Activated naive CD4-positive, alpha-beta T cell treated with anti-CD3 and anti-CD28 coated beads for 36 hours (primary cell): ENCODE measurements at regions not wholly inside any gene's neighbourhood (a gene's known extent, or its start where the extent isn't known, plus 50 kb on each side); places are given as distances from the start of the nearest gene placed in this dataset.

Experiments
- CTCF ChIA-PET: fragments of 350-600 bp; sonication (Branson Sonifier 250); formaldehyde crosslinking; loops from one replicate; lab custom pipeline; 2021; ENCODE audit warnings: antibody characterized with exemption; lab: Charles Lee
- DNase-seq: peaks from one replicate; pipeline ENCODE4 v3.0.0-alpha.2; 2020
- H3K27ac Mint-ChIP-seq: one replicate; pipeline ENCODE4 v1.8.0; 2021; ENCODE audit warnings: mild to moderate bottlenecking, mixed read lengths
- H3K27me3 Mint-ChIP-seq: one replicate; pipeline ENCODE4 v1.8.0; 2021; ENCODE audit warnings: low read depth, mixed read lengths
- H3K36me3 Mint-ChIP-seq: one replicate; pipeline ENCODE4 v1.8.0; 2021; ENCODE audit warnings: low read depth, mixed read lengths
- H3K4me1 Mint-ChIP-seq: one replicate; pipeline ENCODE4 v1.8.0; 2021; ENCODE audit warnings: low read depth, mixed read lengths
- H3K4me3 Mint-ChIP-seq: one replicate; pipeline ENCODE4 v1.8.0; 2021; ENCODE audit warnings: mild to moderate bottlenecking, moderate library complexity, mixed read lengths
- H3K9me3 Mint-ChIP-seq: one replicate; pipeline ENCODE4 v1.8.0; 2021; ENCODE audit warnings: mixed read lengths
- intact Hi-C: fragments of 100-400 bp; cut with micrococcal nuclease; formaldehyde crosslinking; loops from one replicate; pipeline ENCODE4 v1.15.1; 2023

DNA sequence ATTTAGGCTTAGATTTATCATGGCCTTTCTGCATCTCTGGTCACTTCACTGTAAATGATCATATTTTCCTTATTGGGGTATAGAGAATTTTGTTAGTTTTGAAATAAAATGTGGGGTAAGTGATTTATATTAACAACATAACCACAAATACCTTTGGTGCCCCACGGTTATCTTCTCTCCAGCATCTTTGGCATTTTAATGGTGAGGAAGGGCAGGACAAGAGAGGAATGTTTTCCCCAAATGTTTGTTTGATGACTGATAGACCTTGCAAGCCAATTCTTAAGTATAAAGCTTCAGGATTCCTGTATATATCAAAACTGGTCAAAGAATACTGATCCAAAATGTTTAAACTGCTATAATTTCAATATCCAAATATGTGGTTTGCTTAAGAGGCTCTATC lies 171.6 kb upstream of the SMLR1 start:
- intact Hi-C loops = no loop called here
- CTCF ChIA-PET = no interaction called here
- DNase-seq = no peak
- Mint-ChIP-seq H3K4me3 (no peak overlapping the region), H3K27me3 (no peaks in the 10 kb centered on the region), H3K9me3 (no peaks in the 10 kb centered on the region), H3K36me3 (no peaks in the 10 kb centered on the region), H3K4me1 (no peaks in the 10 kb centered on the region), H3K27ac (no peak overlapping the region)

DNA sequence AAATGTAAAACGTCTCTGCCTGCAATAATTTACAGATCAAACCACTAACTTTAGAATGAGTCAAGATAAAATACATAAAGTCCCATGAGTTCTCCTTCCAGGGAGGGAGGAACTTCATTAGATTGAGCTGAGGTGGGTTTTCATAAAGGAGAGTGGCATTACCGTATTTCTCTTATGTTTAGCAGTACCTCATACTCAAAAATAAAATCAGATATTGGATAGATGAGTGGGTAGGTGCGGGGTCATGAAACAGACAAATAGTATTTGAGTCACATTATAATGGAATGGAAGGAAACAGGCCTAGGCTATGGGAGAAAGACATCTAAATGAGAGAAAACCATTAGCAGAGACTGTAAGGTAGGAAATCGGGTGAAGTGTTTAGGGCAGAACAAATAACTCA lies 166.1 kb upstream of the SMLR1 start:
- Mint-ChIP-seq H3K27ac (no peak overlapping the region), H3K4me1 (no peaks in the 10 kb centered on the region), H3K9me3 (no peaks in the 10 kb centered on the region), H3K4me3 (no peak overlapping the region), H3K36me3 (no peaks in the 10 kb centered on the region), H3K27me3 (no peaks in the 10 kb centered on the region)
- CTCF ChIA-PET = no interaction called here
- DNase-seq = no peak
- intact Hi-C loops = no loop called here

DNA sequence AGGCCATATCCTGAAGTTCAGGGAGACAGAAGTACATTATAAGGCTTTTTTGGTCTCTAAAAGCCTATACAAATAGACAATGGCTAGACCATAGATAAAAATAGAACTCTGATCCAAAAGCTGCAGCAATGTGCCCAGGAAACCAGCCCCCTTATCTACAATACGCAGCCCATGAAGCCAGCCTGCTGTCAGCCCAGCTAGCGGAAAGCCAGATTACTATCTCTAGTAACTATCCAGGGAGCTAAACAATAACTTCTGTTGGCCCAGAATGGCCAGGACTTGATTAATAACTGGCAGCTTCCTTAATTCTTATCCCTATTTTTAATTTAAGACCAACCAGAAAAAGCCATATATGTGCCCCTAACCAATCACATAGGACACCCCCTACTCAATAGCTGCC lies 160.4 kb upstream of the SMLR1 start:
- intact Hi-C loops = no loop called here
- Mint-ChIP-seq H3K27ac (no peak overlapping the region), H3K9me3 (no peaks in the 10 kb centered on the region), H3K4me1 (no peaks in the 10 kb centered on the region), H3K36me3 (no peaks in the 10 kb centered on the region), H3K4me3 (no peak overlapping the region), H3K27me3 (no peaks in the 10 kb centered on the region)
- CTCF ChIA-PET = no interaction called here
- DNase-seq = no peak

DNA sequence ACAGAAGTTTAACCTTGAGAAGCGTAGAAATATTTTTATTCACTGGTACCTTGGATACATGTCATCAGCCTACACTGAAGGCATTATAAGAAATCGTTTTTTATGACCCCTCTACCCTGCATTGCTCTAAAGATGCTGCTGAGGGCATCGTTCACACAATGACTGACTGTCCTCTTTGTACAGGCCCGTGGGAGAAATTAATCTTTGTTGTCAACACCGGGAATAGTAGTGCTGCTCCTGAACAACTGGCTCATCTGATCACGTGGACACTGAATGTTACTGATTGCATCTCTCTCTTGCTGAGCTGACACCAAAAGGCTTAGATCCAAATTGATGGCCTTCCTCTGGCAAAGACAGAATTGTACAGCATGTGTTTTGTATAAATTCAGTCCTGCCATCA lies 157.1 kb upstream of the SMLR1 start:
- H3K36me3 Mint-ChIP-seq = no peaks in the 10 kb centered on the region
- no peaks in the 10 kb centered on the region for H3K27me3 Mint-ChIP-seq
- no peaks in the 10 kb centered on the region for H3K9me3 Mint-ChIP-seq
- no peak overlapping the region for H3K27ac Mint-ChIP-seq
- H3K4me1 Mint-ChIP-seq = no peaks in the 10 kb centered on the region
- CTCF ChIA-PET = no interaction called here
- intact Hi-C loops = no loop called here
- no peak overlapping the region for H3K4me3 Mint-ChIP-seq
- no peak for DNase-seq

DNA sequence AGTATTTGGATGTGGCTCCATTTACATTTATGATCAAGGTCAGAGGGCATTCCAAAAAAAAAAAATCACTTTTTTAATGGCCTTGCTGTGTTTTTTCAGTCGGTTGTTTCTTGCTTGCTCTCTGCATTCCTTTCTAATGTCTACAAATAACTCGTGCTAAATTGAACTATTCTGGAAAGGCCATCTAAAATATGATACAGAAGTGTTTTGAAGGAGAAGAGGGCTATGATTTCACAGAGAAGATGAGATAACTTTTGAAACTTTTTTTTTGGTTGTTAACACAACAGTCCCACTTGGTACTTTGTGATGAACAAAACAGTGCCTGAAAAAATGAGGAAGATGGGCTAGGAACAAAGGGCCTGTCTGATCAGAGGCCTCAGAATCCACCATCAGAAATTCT lies 156.1 kb upstream of the SMLR1 start:
- no peak for DNase-seq
- H3K36me3 Mint-ChIP-seq = no peaks in the 10 kb centered on the region
- H3K27ac Mint-ChIP-seq = no peak overlapping the region
- no peaks in the 10 kb centered on the region for H3K27me3 Mint-ChIP-seq
- CTCF ChIA-PET = no interaction called here
- H3K4me1 Mint-ChIP-seq = peaks cover 2% of the 10 kb centered on the region
- no peaks in the 10 kb centered on the region for H3K9me3 Mint-ChIP-seq
- H3K4me3 Mint-ChIP-seq = no peak overlapping the region
- intact Hi-C loops = no loop called here

DNA sequence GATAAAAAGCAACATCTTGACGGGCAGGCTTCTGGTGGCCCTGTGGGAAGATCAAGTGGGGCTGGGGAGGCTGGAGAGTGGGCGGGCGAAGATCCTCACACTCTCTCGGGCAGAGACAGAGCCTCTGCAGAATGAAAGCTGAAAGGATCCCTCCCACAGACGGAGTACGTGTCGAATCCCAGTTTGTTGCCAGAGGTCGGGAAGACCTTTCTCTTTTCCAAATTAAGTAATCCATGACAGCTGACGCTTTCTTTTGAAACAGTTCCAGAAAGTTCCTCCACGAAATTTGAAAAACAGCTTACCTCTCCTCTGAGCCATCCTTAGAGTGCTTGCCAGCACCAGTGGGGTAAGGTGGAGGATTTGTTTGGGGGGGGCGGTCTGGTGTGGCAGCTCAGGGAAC lies 155.6 kb upstream of the SMLR1 start:
- CTCF ChIA-PET = no interaction called here
- H3K9me3 Mint-ChIP-seq = peaks cover 2% of the 10 kb centered on the region
- DNase-seq = no peak
- no peak overlapping the region for H3K4me3 Mint-ChIP-seq
- no peaks in the 10 kb centered on the region for H3K36me3 Mint-ChIP-seq
- H3K27ac Mint-ChIP-seq = no peak overlapping the region
- H3K4me1 Mint-ChIP-seq = peaks cover 6% of the 10 kb centered on the region
- no peaks in the 10 kb centered on the region for H3K27me3 Mint-ChIP-seq
- intact Hi-C loops = no loop called here

DNA sequence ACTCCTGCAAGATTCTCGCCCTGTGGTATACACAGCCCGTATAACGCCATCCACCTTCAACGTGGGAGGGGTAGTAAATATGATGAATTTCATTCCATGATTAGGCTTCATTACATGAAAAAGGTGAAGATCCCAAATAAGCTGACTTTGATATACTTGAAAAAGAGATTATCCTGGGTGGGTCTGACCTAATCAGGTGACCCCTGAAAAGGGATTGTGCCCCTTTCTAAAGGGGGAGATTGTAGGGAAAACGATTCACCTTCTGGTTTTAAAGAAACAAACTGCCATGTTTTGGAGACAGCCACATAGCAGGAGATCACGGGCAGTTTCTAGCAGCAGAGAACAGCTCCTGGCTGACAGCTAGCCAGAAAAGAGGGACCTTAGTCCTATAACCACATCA lies 155.1 kb upstream of the SMLR1 start:
- peaks cover 11% of the 10 kb centered on the region for H3K4me1 Mint-ChIP-seq
- no peaks in the 10 kb centered on the region for H3K27me3 Mint-ChIP-seq
- CTCF ChIA-PET = no interaction called here
- intact Hi-C loops = no loop called here
- no peak overlapping the region for H3K27ac Mint-ChIP-seq
- DNase-seq = no peak
- peaks cover 7% of the 10 kb centered on the region for H3K9me3 Mint-ChIP-seq
- no peak overlapping the region for H3K4me3 Mint-ChIP-seq
- H3K36me3 Mint-ChIP-seq = no peaks in the 10 kb centered on the region

DNA sequence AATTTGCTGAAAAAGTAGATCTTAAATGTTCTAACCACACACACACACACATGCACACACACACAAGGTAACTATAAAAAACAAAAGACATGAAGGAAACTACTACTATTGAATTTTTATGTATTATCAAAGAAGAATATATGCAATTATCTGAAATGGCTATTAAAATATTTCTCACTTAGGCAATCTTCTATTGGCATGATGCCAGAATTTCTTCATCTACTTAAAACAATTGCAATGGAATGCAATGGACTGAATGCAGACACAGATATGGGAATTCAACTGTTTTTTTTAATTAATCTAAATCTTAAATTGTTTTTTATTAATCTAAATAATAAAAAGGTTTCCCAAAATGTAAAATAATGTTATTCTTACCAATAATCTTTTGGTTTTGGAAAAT lies 152.6 kb upstream of the SMLR1 start:
- peaks cover 15% of the 10 kb centered on the region for H3K4me1 Mint-ChIP-seq
- H3K4me3 Mint-ChIP-seq = no peak overlapping the region
- H3K9me3 Mint-ChIP-seq = peaks cover 18% of the 10 kb centered on the region
- CTCF ChIA-PET = interaction anchor here (2.2 kb wide), 1 partner anchor 24 kb away, joined by 6 read pairs; no protein-coding TSS in a partner anchor
- no peaks in the 10 kb centered on the region for H3K36me3 Mint-ChIP-seq
- intact Hi-C loops = loop anchor here (5.0 kb wide), 1 partner anchor 162 kb away; no protein-coding TSS in a partner anchor
- no peak overlapping the region for H3K27ac Mint-ChIP-seq
- H3K27me3 Mint-ChIP-seq = no peaks in the 10 kb centered on the region
- DNase-seq = no peak

DNA sequence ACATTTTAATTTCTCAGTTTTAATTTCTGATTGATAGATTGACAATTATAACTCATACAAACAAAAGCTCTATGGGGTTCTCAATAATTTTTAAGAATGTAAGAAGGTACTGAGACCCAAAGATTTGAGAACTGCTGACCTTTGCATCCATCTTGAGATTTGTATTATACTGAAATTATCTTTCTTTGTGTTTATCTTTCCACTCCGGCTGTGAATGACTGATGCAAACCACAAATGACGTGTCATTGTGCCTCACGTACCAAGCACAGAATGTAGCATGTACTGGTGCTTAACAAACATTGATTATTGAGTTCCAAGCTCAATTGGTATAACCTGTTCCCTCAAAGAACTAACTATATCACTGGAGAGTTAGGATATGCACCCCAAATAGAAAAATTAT lies 152.1 kb upstream of the SMLR1 start:
- DNase-seq = no peak
- Mint-ChIP-seq H3K9me3 (peaks cover 18% of the 10 kb centered on the region), H3K36me3 (no peaks in the 10 kb centered on the region), H3K27me3 (no peaks in the 10 kb centered on the region), H3K27ac (no peak overlapping the region), H3K4me3 (no peak overlapping the region), H3K4me1 (peaks cover 15% of the 10 kb centered on the region)
- CTCF ChIA-PET = interaction anchor here (2.2 kb wide), 1 partner anchor 23 kb away, joined by 6 read pairs; no protein-coding TSS in a partner anchor
- intact Hi-C loops = loop anchor here (5.0 kb wide), 1 partner anchor 163 kb away; no protein-coding TSS in a partner anchor

DNA sequence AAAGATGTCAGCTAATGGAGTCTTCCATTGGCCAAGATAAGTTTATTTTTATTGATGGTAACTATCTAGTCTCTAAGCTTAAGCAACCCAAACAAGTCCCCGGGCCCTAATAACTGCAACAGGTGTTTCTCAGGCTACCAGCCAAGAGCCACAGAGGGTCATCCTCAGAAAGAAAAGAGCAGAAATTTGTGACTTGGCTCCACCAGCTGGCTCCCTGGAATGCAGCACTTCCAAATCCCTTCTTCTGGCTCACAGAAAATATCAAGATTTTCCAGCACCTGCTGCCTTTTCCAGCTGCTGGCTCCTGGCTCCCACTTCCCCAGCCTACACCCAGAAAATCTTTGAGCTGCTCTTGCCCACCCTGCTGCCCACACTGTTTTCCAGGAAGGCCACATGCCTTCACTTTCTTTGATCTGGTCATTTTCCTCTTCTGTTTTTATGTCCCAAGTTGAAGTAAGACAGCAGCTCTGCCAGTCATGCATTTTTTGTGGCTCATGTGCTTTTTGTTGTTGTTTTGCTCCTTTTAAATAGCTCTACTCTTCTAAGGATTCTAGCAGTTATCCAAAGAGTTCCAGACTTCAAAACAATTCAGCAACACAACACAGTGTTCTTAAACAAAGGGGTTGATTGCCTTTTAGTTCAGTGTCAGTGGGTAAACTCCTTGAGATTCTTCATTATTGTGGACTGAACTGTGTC lies 151.0 kb upstream of the SMLR1 start:
- DNase-seq = no peak
- intact Hi-C loops = loop anchor here (2.0 to 5.0 kb wide), 2 partner anchors 73 to 164 kb away; no protein-coding TSS in a partner anchor
- H3K36me3 Mint-ChIP-seq = no peaks in the 10 kb centered on the region
- H3K9me3 Mint-ChIP-seq = peaks cover 18% of the 10 kb centered on the region
- H3K27me3 Mint-ChIP-seq = no peaks in the 10 kb centered on the region
- no peak overlapping the region for H3K27ac Mint-ChIP-seq
- H3K4me3 Mint-ChIP-seq = no peak overlapping the region
- peaks cover 15% of the 10 kb centered on the region for H3K4me1 Mint-ChIP-seq
- CTCF ChIA-PET = interaction anchor here (0.7 to 2.2 kb wide), 2 partner anchors 22 to 219 kb away, joined by 3 to 6 read pairs; no protein-coding TSS in a partner anchor

DNA sequence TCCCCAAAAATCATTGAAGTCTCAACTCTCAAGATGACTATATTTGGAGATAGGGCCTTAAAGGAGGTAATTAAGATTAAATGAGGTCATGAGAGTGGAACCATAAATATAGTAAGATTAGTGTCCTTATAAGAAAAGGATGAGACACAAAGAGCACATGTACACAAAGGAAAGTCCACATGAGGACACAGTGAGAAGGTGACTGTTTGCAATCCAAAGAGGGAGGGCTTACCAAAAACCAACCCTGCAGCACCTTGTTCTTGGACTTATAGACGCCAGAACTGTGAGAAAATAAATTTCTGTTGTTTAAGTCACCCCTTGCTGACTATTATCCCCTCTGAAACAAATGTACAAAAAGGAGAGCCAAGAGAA lies 150.4 kb upstream of the SMLR1 start:
- CTCF ChIA-PET = interaction anchor here (2.2 kb wide), 1 partner anchor 22 kb away, joined by 6 read pairs; no protein-coding TSS in a partner anchor
- intact Hi-C loops = loop anchor here (2.0 to 5.0 kb wide), 2 partner anchors 74 to 164 kb away; no protein-coding TSS in a partner anchor
- Mint-ChIP-seq H3K27ac (no peak overlapping the region), H3K27me3 (no peaks in the 10 kb centered on the region), H3K4me1 (peaks cover 15% of the 10 kb centered on the region), H3K9me3 (peaks cover 18% of the 10 kb centered on the region), H3K36me3 (no peaks in the 10 kb centered on the region), H3K4me3 (no peak overlapping the region)
- no peak for DNase-seq

DNA sequence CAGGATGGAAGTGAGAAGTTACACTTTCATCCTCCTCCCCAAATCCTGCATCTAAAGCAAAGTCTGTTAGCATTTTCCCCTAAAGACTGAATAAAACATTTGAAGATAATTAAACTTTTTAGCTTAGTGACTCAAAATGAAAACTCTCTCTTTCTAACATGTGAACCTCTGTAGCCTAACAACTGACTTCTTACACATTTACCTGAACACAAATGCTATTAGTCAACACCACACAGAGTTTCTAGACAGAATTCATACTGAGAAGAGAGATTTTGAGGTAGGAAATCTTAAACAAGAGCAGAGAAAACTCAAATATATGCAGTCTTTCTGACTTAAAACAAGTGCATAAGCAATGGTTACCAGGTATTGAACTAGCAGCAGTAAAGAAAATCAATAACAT lies 149.9 kb upstream of the SMLR1 start:
- Mint-ChIP-seq H3K4me3 (no peak overlapping the region), H3K9me3 (peaks cover 18% of the 10 kb centered on the region), H3K4me1 (peaks cover 15% of the 10 kb centered on the region), H3K27me3 (no peaks in the 10 kb centered on the region), H3K36me3 (no peaks in the 10 kb centered on the region), H3K27ac (no peak overlapping the region)
- DNase-seq = no peak
- intact Hi-C loops = loop anchor here (2.0 to 5.0 kb wide), 2 partner anchors 75 to 165 kb away; no protein-coding TSS in a partner anchor
- CTCF ChIA-PET = no interaction called here

DNA sequence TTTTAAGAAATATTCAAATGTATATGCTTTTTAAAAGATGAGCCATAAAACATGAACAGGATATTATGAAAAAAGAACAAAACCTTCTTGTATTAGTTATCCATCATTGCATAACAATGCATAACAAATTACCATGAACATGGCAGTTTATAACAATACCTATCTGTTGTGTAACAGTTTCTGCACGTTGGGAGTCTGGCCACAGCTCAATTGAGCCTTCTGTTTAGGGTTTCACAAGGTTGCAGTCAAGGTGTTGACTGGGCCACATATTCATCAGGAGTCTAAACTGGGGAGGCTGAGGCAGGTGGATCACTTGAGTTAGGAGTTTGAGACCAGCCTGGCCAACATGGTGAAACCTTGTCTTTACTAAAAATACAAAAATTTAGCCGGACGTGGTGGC lies 149.4 kb upstream of the SMLR1 start:
- H3K27me3 Mint-ChIP-seq = no peaks in the 10 kb centered on the region
- intact Hi-C loops = loop anchor here (2.0 to 5.0 kb wide), 2 partner anchors 75 to 165 kb away; no protein-coding TSS in a partner anchor
- H3K36me3 Mint-ChIP-seq = no peaks in the 10 kb centered on the region
- H3K27ac Mint-ChIP-seq = no peak overlapping the region
- H3K4me3 Mint-ChIP-seq = no peak overlapping the region
- peaks cover 15% of the 10 kb centered on the region for H3K4me1 Mint-ChIP-seq
- H3K9me3 Mint-ChIP-seq = peaks cover 18% of the 10 kb centered on the region
- no peak for DNase-seq
- CTCF ChIA-PET = no interaction called here
